ENCODE measurements at regions not wholly inside any gene's neighbourhood (a gene's known extent, or its start where the extent isn't known, plus 50 kb on each side); places are given as distances from the start of the nearest gene placed in this dataset.

- TF ChIP-seq EZH2 (IDR thresholded peaks at IDR 0.05) (no peak), SIN3A (IDR thresholded peaks at IDR 0.05; ENCODE audit: low read depth) (no peak), TCF7L2 (IDR thresholded peaks at IDR 0.05; ENCODE audit: borderline replicate concordance, extremely low read depth, insufficient read depth, insufficient read length) (no peak), YY1 (IDR thresholded peaks at IDR 0.05; ENCODE audit: extremely low read depth, insufficient replicate concordance, low read depth, low read length) (no peak), REST (IDR thresholded peaks at IDR 0.05; ENCODE audit: low read depth) (no peak), SP1 (IDR thresholded peaks at IDR 0.05; ENCODE audit: low read depth) (no peak), ZFX (IDR thresholded peaks at IDR 0.05) (no peak), POLR2A (IDR thresholded peaks at IDR 0.05; ENCODE audit: borderline replicate concordance, extremely low read depth, insufficient read depth, insufficient read length) (no peak)
- TF ChIP-seq, protein P1, sequence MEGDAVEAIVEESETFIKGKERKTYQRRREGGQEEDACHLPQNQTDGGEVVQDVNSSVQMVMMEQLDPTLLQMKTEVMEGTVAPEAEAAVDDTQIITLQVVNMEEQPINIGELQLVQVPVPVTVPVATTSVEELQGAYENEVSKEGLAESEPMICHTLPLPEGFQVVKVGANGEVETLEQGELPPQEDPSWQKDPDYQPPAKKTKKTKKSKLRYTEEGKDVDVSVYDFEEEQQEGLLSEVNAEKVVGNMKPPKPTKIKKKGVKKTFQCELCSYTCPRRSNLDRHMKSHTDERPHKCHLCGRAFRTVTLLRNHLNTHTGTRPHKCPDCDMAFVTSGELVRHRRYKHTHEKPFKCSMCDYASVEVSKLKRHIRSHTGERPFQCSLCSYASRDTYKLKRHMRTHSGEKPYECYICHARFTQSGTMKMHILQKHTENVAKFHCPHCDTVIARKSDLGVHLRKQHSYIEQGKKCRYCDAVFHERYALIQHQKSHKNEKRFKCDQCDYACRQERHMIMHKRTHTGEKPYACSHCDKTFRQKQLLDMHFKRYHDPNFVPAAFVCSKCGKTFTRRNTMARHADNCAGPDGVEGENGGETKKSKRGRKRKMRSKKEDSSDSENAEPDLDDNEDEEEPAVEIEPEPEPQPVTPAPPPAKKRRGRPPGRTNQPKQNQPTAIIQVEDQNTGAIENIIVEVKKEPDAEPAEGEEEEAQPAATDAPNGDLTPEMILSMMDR (IDR thresholded peaks at IDR 0.05 in 2 of 3, conservative IDR thresholded peaks at IDR 0.05 in 1 of 3; ENCODE audit: borderline replicate concordance in 1 of 3, insufficient read depth in 1 of 3, low read depth in 2 of 3, low read length in 2 of 3) = no peak
Measured at GRCh38 chr13:72074663-72075062, 207.7 kb upstream of the DACH1 start.
